ENCODE measurements at regions not wholly inside any gene's neighbourhood (a gene's known extent, or its start where the extent isn't known, plus 50 kb on each side); places are given as distances from the start of the nearest gene placed in this dataset.

- TF ChIP-seq GATAD2B (conservative IDR thresholded peaks at IDR 0.05; ENCODE audit: low read depth) (no peak), MEF2A (IDR thresholded peaks at IDR 0.05; ENCODE audit: insufficient read depth, low read depth, low read length) (no peak), ZNF207 (IDR thresholded peaks at IDR 0.05; ENCODE audit: borderline replicate concordance) (no peak), DPF2 (IDR thresholded peaks at IDR 0.05) (no peak), HCFC1 (IDR thresholded peaks at IDR 0.05; ENCODE audit: low read length) (no peak), YY1 (IDR thresholded peaks at IDR 0.05; ENCODE audit: low read depth, low read length) (no peak), ZNF274 (IDR thresholded peaks at IDR 0.05; ENCODE audit: insufficient read depth, insufficient read length) (no peak)
These were observed 144.4 kb downstream of the MREG start (continued) for GRCh38 chr2:215868846-215869543.

GRCh38 chr2:215866606-215867005 is 146.7 kb downstream of the MREG start:
- no TSS peak for BruUV-seq (replicated peaks)
- H3K4me3 ChIP-seq = no peak overlapping the region
- intact Hi-C loops (cut with micrococcal nuclease; ENCODE audit: unreplicated experiment) = no loop called here
- in situ Hi-C loops (cut with MboI) = no loop called here
- H3K27me3 ChIP-seq (replicated peaks in 1 of 2; ENCODE audit: control insufficient read depth in 2 of 2, insufficient read depth in 2 of 2, low read length in 1 of 2) = no peaks in the 10 kb centered on the region; a peak in 1 of 4 replicates
- H4K20me1 ChIP-seq (ENCODE audit: control insufficient read depth, insufficient read depth) = no peaks in the 10 kb centered on the region
- H3K36me3 ChIP-seq (ENCODE audit: control insufficient read depth in 2 of 2, insufficient read depth in 2 of 2, low read length in 1 of 2) = no peaks in the 10 kb centered on the region
- RAD21 ChIA-PET (ENCODE audit: unreplicated experiment) = interaction anchor here (0.8 kb wide), 1 partner anchor 10 kb away, joined by 3 read pairs; no protein-coding TSS in a partner anchor
- no peak for FAIRE-seq
- SMC1A ChIA-PET (ENCODE audit: uncharacterized antibody, unreplicated experiment) = interaction anchor here (1.0 to 2.2 kb wide), 3 partner anchors 9 to 20 kb away, joined by 3 to 8 read pairs (median 4); no protein-coding TSS in a partner anchor
- no peaks in the 10 kb centered on the region for H3K4me1 ChIP-seq (ENCODE audit: control insufficient read depth, insufficient read depth, low read length)
- no peak overlapping the region for H3K4me2 ChIP-seq (ENCODE audit: control insufficient read depth, insufficient read depth)
- CTCF ChIA-PET = interaction anchor here (1.4 kb wide), 1 partner anchor 17 kb away, joined by 3 read pairs; no protein-coding TSS in a partner anchor
- H3K27ac ChIP-seq (ENCODE audit: control insufficient read depth, insufficient read depth) = no peak overlapping the region
- H2AFZ ChIP-seq (ENCODE audit: control insufficient read depth, low read depth, low read length) = no peak overlapping the region
- no peaks in the 10 kb centered on the region; the same call in 2 of the 3 replicates for H3K9me3 ChIP-seq (replicated peaks; ENCODE audit: control insufficient read depth, insufficient read depth, low read length)
- ATAC-seq = no peak
- no peak for DNase-seq (ENCODE audit: low read depth, low spot score)
- POLR2A ChIA-PET = no interaction called here
- H3K9ac ChIP-seq (ENCODE audit: control insufficient read depth, insufficient read depth, low read length) = no peak overlapping the region
- no peaks in the 10 kb centered on the region for H3K79me2 ChIP-seq (ENCODE audit: control insufficient read depth, insufficient read depth, low read length)
- 0% methylated on average over 2 of the region's 2 CpGs for WGBS (ENCODE audit: insufficient coverage, insufficient replicate concordance, low lambda C conversion rate, missing lambda C conversion rate)
- TF ChIP-seq TCF12 (IDR thresholded peaks at IDR 0.05; ENCODE audit: low read depth, low read length) (no peak), YBX1 (IDR thresholded peaks at IDR 0.05) (no peak), NFXL1 (IDR thresholded peaks at IDR 0.05; ENCODE audit: borderline replicate concordance) (no peak), CREM (IDR thresholded peaks at IDR 0.05; ENCODE audit: low read depth) (no peak), CEBPZ (IDR thresholded peaks at IDR 0.05; ENCODE audit: low read depth, low read length) (no peak), RELA (IDR thresholded peaks at IDR 0.05; ENCODE audit: borderline replicate concordance, partially characterized antibody) (no peak), NFYA (IDR thresholded peaks at IDR 0.05; ENCODE audit: borderline replicate concordance, low read depth, low read length) (no peak), ZNF592 (IDR thresholded peaks at IDR 0.05) (no peak)
- TF ChIP-seq, protein P1, sequence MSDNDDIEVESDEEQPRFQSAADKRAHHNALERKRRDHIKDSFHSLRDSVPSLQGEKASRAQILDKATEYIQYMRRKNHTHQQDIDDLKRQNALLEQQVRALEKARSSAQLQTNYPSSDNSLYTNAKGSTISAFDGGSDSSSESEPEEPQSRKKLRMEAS (IDR thresholded peaks at IDR 0.05; ENCODE audit: low read depth, low read length) = no peak
